Kidney epithelial cell (primary cell): ENCODE measurements at regions not wholly inside any gene's neighbourhood (a gene's known extent, or its start where the extent isn't known, plus 50 kb on each side); places are given as distances from the start of the nearest gene placed in this dataset.

ENCODE experiments used
- DNase-seq: peaks from one replicate; pipeline ENCODE4 v3.0.0-alpha.2; 2010; ENCODE audit warnings: low read depth
- H3K27me3 ChIP-seq: 2 replicates; pipeline ENCODE4 v1.6.0; 2011; ENCODE audit warnings: low read length; ENCODE audit not compliant: control insufficient read depth, insufficient read depth
- H3K36me3 ChIP-seq: 2 replicates; pipeline ENCODE4 v1.5.1; 2011; ENCODE audit warnings: low read length; ENCODE audit not compliant: control insufficient read depth, insufficient read depth
- H3K4me3 ChIP-seq: 2 replicates; pipeline ENCODE4 v1.5.1; 2011; ENCODE audit warnings: low read depth, mild to moderate bottlenecking, control low read depth, low read length
- TF ChIP-seq, protein P1 (sequence below): IDR thresholded peaks from 2 replicates; pipeline ENCODE4 v1.5.1; 2011; ENCODE audit warnings: mild to moderate bottlenecking, moderate library complexity, low read length, control low read depth, inconsistent platforms; ENCODE audit not compliant: insufficient read depth, poor library complexity, severe bottlenecking

- Histone ChIP-seq H3K36me3 (no peaks in the 10 kb centered on the region), H3K4me3 (no peak overlapping the region), H3K27me3 (no peaks in the 10 kb centered on the region)
- TF ChIP-seq, protein P1, sequence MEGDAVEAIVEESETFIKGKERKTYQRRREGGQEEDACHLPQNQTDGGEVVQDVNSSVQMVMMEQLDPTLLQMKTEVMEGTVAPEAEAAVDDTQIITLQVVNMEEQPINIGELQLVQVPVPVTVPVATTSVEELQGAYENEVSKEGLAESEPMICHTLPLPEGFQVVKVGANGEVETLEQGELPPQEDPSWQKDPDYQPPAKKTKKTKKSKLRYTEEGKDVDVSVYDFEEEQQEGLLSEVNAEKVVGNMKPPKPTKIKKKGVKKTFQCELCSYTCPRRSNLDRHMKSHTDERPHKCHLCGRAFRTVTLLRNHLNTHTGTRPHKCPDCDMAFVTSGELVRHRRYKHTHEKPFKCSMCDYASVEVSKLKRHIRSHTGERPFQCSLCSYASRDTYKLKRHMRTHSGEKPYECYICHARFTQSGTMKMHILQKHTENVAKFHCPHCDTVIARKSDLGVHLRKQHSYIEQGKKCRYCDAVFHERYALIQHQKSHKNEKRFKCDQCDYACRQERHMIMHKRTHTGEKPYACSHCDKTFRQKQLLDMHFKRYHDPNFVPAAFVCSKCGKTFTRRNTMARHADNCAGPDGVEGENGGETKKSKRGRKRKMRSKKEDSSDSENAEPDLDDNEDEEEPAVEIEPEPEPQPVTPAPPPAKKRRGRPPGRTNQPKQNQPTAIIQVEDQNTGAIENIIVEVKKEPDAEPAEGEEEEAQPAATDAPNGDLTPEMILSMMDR: no peak
- DNase-seq: no peak
Measured at GRCh38 chr2:177320596-177320995, 56.1 kb upstream of the NFE2L2 start.

DNA sequence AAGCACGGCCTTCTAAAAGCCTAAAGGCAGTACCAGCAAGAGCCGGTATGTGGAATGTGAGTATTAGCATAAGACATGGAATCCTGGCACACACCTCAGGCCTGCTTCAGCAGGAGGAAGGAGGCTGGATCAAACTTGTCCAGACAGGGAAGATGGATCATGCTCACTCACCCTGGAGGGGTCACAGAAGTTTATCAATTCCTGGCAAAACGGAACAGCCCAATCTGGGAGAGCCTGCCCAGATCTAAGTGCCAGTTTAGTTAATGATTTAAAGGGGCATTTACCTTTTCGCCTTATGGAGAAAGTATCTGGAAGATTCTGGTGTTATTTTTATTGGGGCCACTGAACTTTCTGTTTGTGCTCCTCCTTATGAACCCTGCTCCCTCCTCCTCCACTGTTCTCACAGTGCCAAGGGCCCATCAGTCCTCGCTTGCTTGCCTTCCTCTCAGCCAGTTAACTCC lies 58.3 kb upstream of the NFE2L2 start:
- Histone ChIP-seq H3K36me3 (no peaks in the 10 kb centered on the region), H3K4me3 (no peak overlapping the region), H3K27me3 (no peaks in the 10 kb centered on the region)
- no peak for DNase-seq
- TF ChIP-seq, protein P1: no peak

DNA sequence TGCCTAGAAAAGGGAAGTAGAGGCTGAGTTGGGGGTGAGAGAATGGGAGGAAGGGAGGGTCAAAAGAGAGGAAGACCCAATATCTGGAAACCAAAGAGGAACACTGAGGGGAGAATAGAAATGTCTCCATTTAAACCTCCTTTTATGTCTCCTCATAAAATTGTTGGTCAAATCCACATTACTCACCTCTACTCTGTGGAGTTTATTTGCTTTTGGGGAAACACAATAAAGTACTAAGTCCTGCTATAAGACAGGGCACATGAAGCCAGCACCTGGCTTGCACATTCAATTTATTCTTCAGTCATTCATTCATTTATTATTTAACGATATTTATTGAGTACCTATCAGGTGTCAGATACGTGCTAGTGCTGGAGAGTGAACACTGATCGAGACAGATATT lies 60.3 kb upstream of the NFE2L2 start:
- Histone ChIP-seq H3K27me3 (no peaks in the 10 kb centered on the region), H3K4me3 (no peak overlapping the region), H3K36me3 (no peaks in the 10 kb centered on the region)
- TF ChIP-seq, protein P1: no peak
- DNase-seq: no peak

DNA sequence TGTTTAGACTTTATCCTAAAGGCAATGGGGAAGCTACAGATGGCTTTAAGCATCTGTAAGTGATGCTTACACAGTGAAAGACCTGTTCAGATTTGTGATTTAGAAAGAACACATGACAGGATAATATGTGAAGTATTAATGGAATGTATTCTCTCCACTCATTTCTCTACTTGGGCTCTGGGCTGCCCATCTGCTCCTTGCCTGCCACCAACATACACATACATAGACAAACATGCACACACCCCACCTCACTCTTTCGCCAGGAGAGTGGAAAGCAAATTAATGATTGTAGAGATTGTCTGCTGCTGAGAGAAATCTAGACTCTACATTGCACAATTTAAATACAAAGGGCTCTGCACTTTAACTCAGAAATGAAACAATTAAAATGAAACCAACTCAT lies 61.0 kb upstream of the NFE2L2 start:
- TF ChIP-seq, protein P1: no peak
- Histone ChIP-seq H3K27me3 (no peaks in the 10 kb centered on the region), H3K36me3 (no peaks in the 10 kb centered on the region), H3K4me3 (no peak overlapping the region)
- no peak for DNase-seq

GRCh38 chr2:177326005-177326404 lies 61.5 kb upstream of the NFE2L2 start:
- no peaks in the 10 kb centered on the region for H3K27me3 ChIP-seq
- no peak overlapping the region for H3K4me3 ChIP-seq
- TF ChIP-seq, protein P1: no peak
- H3K36me3 ChIP-seq: no peaks in the 10 kb centered on the region
- no peak for DNase-seq

GRCh38 chr2:177326591-177326990 lies 62.1 kb upstream of the NFE2L2 start:
- H3K27me3 ChIP-seq: no peaks in the 10 kb centered on the region
- H3K4me3 ChIP-seq: no peak overlapping the region
- TF ChIP-seq, protein P1: no peak
- H3K36me3 ChIP-seq: no peaks in the 10 kb centered on the region
- DNase-seq: no peak
